Heart left ventricle (tissue), 16 donors: ENCODE measurements at regions not wholly inside any gene's neighbourhood (a gene's known extent, or its start where the extent isn't known, plus 50 kb on each side); places are given as distances from the start of the nearest gene placed in this dataset.

Experiments
- ATAC-seq, 4 donors: fragments of 200-7000 bp; cut with Tn5 transposase; one replicate each; pipeline ENCODE4 v1.9.1; 2020 to 2022; ENCODE audit warnings: moderate library complexity in 4 of 4, mild to moderate bottlenecking in 3 of 4, moderate number of reproducible peaks in 1 of 4
- DNase-seq, 5 donors: peaks; one replicate each; pipeline ENCODE4 v3.0.0-alpha.2; 2020
- H3K27ac ChIP-seq, 12 donors: fragments of 200-600 bp; sonication (generic) in 4 of 12; one replicate each; pipeline versions ENCODE4 v1.5.0 to v1.8.0; 2016 to 2022; ENCODE audit warnings: mild to moderate bottlenecking in 2 of 12
- H3K27me3 ChIP-seq, 9 donors: fragments of 200-600 bp; sonication (generic) in 2 of 9; one replicate each; pipeline versions ENCODE4 v1.5.1 to v1.8.0; 2016 to 2022; ENCODE audit warnings: mild to moderate bottlenecking in 3 of 9
- H3K36me3 ChIP-seq, 9 donors: fragments of 200-600 bp; sonication (generic) in 2 of 9; one replicate each; pipeline versions ENCODE4 v1.5.0 to v1.8.0; 2018 to 2022; ENCODE audit warnings: mild to moderate bottlenecking in 2 of 9
- H3K4me1 ChIP-seq, 12 donors: fragments of 200-600 bp; sonication (generic) in 4 of 12; one replicate each; pipeline versions ENCODE4 v1.5.0 to v1.8.0; 2016 to 2022; ENCODE audit warnings: mild to moderate bottlenecking in 3 of 12
- H3K4me3 ChIP-seq, 12 donors: fragments of 200-600 bp; sonication (generic) in 4 of 12; one replicate each; pipeline versions ENCODE4 v1.5.0 to v1.8.0; 2017 to 2022; ENCODE audit warnings: mild to moderate bottlenecking in 9 of 12, moderate library complexity in 4 of 12
- H3K9me3 ChIP-seq, 12 donors: fragments of 200-600 bp; sonication (generic) in 4 of 12; one replicate each; pipeline versions ENCODE4 v1.5.0 to v1.8.0; 2016 to 2022; ENCODE audit warnings: mild to moderate bottlenecking in 1 of 12
- POLR2A ChIP-seq, 2 donors: fragments of 450-650 bp; IDR thresholded peaks; one replicate each; pipeline ENCODE4 v1.6.1; 2017; ENCODE audit warnings: antibody characterized with exemption in 2 of 2, mild to moderate bottlenecking in 2 of 2, moderate library complexity in 2 of 2
- WGBS, 4 donors: extraction: QIAGEN DNeasy Blood & Tissue Kit in 2 of 4; methylation state at CpG; one replicate each; pipeline versions ENCODE4 v1.1.5 to v1.1.7; 2013 to 2018; 5-methylcytosine and 5-hydroxymethylcytosine counted together
- intact Hi-C, 10 donors: fragments of 100-400 bp; cut with DNase I; formaldehyde crosslinking; loops; one replicate each; pipeline versions ENCODE4 v1.11.1 to v1.14.2; 2022
- TF ChIP-seq, protein P1 (sequence below), 12 donors: fragments of 200-600 bp; sonication (generic) in 4 of 12; IDR thresholded peaks; one replicate each; pipeline versions ENCODE4 v1.5.0 to v1.8.0; 2018 to 2022; ENCODE audit warnings: antibody characterized with exemption in 12 of 12, mild to moderate bottlenecking in 5 of 12
- donor health status: ischemic (EF 13 %, LVEDD 7.1; RV severe dilation, severe dysfunction).
- donor health status: healthy with polysubstance abuse.
- donor health status: DM: no; HTN: yes; CAD: no.
- donor health status: DM: no; HTN: no; CAD: no.
- donor health status: ischemic (EF 25% LVEDD 6.9; RV normal size, moderate dysfunction).
- donor health status: ischemic (EF 25% LVEDD 5.7; RV mildly dilated, moderate dysfunction).
- donor health status: healthy.
- donor health status: DM: yes; HTN: yes; CAD: no.
- donor health status: ischemic (EF 35%, LVEDD 5.7; RV mildly dilated, moderate dysfunction).
- donor health status: nonischemic (EF 11% LVEDD 7.7; RV severe dilation, severe dysfunction).
- donor health status: DM: yes; HTN: yes; CAD: no.
- donor health status: PGD.
- donor health status: ischemic (EF 29% LVEDD 5.4; RV normal size, mild dysfunction).
- donor health status: nonischemic (EF 23%, LVEDD 6.1; RV moderate dilation, normal function).

GRCh38 chr13:80547341-80547740 is 206.4 kb upstream of the SPRY2 start:
- H3K27ac ChIP-seq, result peak overlapping the region in 10 of 12 donors; percentile 5 to 79 (median 38)
- DNase-seq, result no peak
- H3K27me3 ChIP-seq, result no peaks in the 10 kb centered on the region
- peaks cover 0 to 11% (median 0%) of the 10 kb centered on the region in 12 donors for H3K9me3 ChIP-seq
- H3K36me3 ChIP-seq, result no peaks in the 10 kb centered on the region
- WGBS, 4 donors, result 35 to 60% (median 42%) methylated on average over 1 of the region's 1 CpG
- no peak for TF ChIP-seq POLR2A (IDR thresholded peaks at IDR 0.05)
- TF ChIP-seq, protein P1, sequence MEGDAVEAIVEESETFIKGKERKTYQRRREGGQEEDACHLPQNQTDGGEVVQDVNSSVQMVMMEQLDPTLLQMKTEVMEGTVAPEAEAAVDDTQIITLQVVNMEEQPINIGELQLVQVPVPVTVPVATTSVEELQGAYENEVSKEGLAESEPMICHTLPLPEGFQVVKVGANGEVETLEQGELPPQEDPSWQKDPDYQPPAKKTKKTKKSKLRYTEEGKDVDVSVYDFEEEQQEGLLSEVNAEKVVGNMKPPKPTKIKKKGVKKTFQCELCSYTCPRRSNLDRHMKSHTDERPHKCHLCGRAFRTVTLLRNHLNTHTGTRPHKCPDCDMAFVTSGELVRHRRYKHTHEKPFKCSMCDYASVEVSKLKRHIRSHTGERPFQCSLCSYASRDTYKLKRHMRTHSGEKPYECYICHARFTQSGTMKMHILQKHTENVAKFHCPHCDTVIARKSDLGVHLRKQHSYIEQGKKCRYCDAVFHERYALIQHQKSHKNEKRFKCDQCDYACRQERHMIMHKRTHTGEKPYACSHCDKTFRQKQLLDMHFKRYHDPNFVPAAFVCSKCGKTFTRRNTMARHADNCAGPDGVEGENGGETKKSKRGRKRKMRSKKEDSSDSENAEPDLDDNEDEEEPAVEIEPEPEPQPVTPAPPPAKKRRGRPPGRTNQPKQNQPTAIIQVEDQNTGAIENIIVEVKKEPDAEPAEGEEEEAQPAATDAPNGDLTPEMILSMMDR (IDR thresholded peaks at IDR 0.05), result no peak
- H3K4me1 ChIP-seq, result peaks cover 0 to 34% (median 5%) of the 10 kb centered on the region in 12 donors
- no peak overlapping the region for H3K4me3 ChIP-seq
- ATAC-seq, result no peak
- intact Hi-C loops, result no loop called here

- intact Hi-C loops, result loop anchor here in 1 of 10 donors (10.0 kb wide), 1 partner anchor 152 kb away; no protein-coding TSS in a partner anchor
- Histone ChIP-seq H3K4me3 (no peak overlapping the region), H3K9me3 (peaks cover 0 to 18% (median 3%) of the 10 kb centered on the region in 12 donors), H3K27me3 (no peaks in the 10 kb centered on the region), H3K36me3 (no peaks in the 10 kb centered on the region), H3K4me1 (peaks cover 0 to 1% (median 0%) of the 10 kb centered on the region in 12 donors), H3K27ac (no peak overlapping the region)
- DNase-seq, result no peak
- 93 to 99% (median 96%) methylated on average over 1 of the region's 1 CpG for WGBS, 4 donors
- no peak for ATAC-seq
- TF ChIP-seq POLR2A (IDR thresholded peaks at IDR 0.05), result no peak
- TF ChIP-seq, protein P1 (IDR thresholded peaks at IDR 0.05), result no peak
Measured at GRCh38 chr13:80533175-80533574, 192.2 kb upstream of the SPRY2 start.

DNA sequence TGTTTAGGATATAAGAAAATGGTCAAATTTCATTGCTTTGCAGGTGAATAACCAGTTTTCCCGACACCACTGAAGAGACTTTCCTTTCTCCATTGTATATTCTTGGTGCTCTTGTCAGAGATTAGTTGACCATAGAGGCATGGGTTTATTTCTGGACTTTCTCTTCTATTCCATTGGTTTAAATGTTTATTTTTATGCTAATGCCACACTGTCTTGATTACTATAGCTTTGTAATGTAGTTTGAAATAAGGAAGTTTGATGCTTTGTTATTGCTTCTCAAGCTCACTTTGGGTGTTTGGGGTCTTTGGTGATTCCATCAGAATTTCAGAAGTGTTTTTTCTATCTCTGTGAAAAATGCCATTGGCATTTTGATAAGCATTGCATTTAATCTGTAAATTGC is 190.0 kb upstream of the SPRY2 start:
- Histone ChIP-seq H3K4me1 (peaks cover 0 to 3% (median 0%) of the 10 kb centered on the region in 12 donors), H3K36me3 (no peaks in the 10 kb centered on the region), H3K27me3 (no peaks in the 10 kb centered on the region), H3K9me3 (peaks cover 0 to 13% (median 3%) of the 10 kb centered on the region in 12 donors), H3K4me3 (no peak overlapping the region), H3K27ac (no peak overlapping the region)
- WGBS, 4 donors, result 92 to 98% (median 95%) methylated on average over 1 of the region's 1 CpG
- DNase-seq, result no peak
- no peak for ATAC-seq
- no peak for TF ChIP-seq POLR2A (IDR thresholded peaks at IDR 0.05)
- TF ChIP-seq, protein P1 (IDR thresholded peaks at IDR 0.05), result no peak
- intact Hi-C loops, result loop anchor here in 1 of 10 donors (10.0 kb wide), 1 partner anchor 154 kb away; no protein-coding TSS in a partner anchor

- TF ChIP-seq, protein P1 (IDR thresholded peaks at IDR 0.05), result no peak
- TF ChIP-seq POLR2A (IDR thresholded peaks at IDR 0.05), result no peak
Measured at GRCh38 chr13:80530191-80530590, 189.3 kb upstream of the SPRY2 start.

More at GRCh38 chr13:80530191-80530590, 189.3 kb upstream of the SPRY2 start:
- Histone ChIP-seq H3K4me1 (peaks cover 0 to 3% (median 0%) of the 10 kb centered on the region in 12 donors), H3K4me3 (no peak overlapping the region), H3K9me3 (peaks cover 0 to 13% (median 3%) of the 10 kb centered on the region in 12 donors), H3K27ac (no peak overlapping the region), H3K27me3 (no peaks in the 10 kb centered on the region), H3K36me3 (no peaks in the 10 kb centered on the region)
- intact Hi-C loops, result loop anchor here in 1 of 10 donors (10.0 kb wide), 1 partner anchor 155 kb away; no protein-coding TSS in a partner anchor
- ATAC-seq (no peak), DNase-seq (no peak)
- 71 to 86% (median 79%) methylated on average over 4 of the region's 4 CpGs for WGBS, 4 donors
